8988T (cell line): ENCODE measurements at regions not wholly inside any gene's neighbourhood (a gene's known extent, or its start where the extent isn't known, plus 50 kb on each side); places are given as distances from the start of the nearest gene placed in this dataset.

ENCODE experiments used
- DNase-seq: peaks from one replicate; pipeline ENCODE4 v3.0.0; 2011

DNA sequence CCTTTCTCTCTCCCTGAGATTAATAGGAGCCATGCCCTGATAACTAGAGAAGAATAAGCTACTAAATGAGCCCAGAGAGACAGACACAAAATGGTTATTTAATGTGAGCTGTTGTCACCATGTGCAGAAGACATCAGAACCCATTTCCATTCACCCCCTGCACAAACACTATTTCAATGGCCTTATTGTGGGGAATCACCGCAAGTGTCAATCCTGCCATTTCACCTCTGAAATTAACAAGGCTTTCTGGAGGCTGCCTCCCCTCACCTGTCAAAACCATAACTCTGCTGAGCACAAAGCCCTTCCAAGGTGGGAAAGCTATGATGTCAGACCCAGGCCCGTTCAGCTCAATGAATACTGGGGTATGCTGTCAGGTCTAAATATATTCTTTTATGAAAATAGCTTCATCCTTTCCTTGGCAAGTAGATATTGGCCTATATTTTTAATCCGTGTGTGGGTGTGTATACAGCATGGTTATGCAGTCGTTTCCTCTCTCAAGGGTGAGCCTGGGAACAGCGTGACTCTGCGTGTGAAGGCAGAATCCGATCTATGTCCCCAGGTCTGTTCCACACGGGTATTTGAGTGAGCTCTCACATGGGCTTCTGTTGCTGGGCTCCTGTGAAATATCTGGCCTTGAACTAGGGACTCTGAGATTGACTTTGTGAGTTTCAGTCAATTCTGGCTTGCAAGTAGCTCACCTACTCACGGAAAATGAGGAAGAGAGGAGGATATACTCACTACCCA lies 266.3 kb downstream of the FBXW7 start:
- no peak for DNase-seq

DNA sequence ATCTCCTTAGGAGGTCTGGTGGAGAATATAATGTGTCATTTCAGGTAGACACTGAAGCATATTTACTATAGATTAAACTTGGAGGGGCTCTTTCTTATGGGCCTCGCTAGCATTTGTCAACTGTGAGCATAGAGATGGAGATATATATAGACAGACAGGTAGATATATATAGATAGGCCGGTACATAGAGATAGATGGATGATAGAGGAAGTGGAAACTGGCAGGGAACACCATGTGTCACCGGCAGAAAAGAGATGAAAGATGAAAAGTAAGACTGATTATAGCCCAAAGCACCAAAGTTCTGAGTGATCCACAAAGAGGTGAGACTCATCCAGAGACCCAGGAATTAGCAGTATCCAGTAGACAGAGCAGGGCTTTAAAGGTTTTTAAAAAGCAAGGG lies 268.1 kb downstream of the FBXW7 start:
- no peak for DNase-seq

DNA sequence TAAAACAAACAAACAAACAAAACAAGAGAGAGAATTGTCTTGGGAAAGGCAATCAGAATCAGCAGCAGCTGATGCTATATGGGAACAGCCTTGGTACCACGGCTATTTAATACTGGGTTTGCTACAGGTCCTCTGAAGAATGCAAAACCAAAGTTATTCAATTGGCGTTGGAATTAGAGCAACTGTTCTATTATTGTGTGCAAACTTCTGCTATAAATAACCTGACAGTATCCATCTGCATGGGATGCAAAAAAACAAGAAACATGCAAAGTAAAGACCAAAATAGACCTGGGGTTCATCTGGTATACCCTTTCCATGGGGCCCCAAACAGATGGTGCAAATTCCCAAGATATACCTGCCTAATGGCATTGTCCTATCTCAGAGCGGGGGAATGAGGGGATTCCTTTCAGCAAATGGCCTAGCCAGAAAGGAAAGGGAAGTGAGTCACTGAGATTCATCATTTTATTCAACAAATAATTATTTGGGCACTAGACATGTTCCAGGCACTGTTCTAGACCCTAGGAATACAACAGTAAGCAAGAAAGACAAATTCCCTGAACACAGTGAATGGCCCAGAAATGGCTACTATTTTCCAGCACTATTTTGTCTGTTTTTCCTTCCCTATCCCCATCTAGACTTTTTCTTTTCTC lies 268.9 kb downstream of the FBXW7 start:
- DNase-seq, result no peak

DNA sequence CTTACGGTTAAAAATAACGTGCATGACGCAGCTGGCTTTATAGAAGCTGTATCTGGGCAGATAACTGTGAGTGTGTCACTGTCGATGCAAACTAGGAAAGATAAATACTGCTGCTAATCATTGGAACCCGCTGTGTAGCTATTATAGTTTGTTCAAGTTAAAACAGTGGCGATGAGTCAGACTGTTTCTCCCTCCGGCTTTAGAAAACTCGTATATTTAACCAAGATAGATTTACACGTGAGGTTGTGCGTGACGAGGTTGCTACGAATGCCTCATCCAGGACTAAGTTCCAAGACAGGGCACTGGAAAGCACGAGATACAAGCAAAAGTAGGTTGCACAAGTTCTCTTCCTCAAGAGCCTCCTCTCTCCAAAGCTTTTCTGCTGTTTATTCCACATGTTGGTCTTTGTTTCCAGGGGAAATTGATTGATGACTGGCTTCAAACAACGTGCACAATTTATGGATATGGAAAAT lies 270.7 kb downstream of the FBXW7 start:
- DNase-seq, result no peak

DNA sequence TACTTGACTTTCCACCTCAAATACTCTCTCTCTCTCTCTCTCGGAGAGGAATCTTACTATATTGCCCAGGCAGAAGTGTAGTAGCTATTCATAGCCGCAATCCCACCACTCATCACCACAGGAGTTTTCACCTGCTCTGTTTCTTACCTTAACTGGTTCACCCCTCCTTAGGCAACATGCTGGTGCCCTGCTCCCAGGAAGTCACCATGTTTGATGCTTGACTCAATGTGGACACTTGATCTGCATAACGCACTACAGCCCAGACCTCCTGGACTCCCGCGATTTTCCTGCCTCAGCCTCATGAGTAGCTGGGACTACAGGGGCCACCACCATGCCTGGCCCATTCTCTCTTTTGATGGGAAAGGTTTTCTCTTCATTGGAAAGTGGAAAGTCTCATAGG lies 271.8 kb downstream of the FBXW7 start:
- DNase-seq, result no peak

DNA sequence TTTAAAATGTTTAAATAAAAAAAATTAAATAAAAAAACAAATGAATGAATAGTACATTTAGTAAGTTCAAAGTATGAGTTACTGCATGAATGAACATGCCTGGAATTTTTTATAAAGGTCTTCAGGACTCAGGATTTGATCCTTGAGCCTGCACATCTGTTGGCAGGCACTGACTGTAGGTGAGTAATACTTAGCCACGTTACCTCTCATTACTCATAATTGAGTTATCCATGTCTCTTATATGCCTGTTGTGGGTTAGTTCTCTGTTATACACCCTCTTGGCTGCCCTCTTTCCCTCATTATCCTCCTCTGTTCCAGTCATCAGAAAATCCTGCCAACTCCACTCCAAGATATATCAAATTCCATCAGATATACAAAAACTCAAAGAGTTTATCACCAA lies 276.0 kb downstream of the FBXW7 start:
- no peak for DNase-seq

DNA sequence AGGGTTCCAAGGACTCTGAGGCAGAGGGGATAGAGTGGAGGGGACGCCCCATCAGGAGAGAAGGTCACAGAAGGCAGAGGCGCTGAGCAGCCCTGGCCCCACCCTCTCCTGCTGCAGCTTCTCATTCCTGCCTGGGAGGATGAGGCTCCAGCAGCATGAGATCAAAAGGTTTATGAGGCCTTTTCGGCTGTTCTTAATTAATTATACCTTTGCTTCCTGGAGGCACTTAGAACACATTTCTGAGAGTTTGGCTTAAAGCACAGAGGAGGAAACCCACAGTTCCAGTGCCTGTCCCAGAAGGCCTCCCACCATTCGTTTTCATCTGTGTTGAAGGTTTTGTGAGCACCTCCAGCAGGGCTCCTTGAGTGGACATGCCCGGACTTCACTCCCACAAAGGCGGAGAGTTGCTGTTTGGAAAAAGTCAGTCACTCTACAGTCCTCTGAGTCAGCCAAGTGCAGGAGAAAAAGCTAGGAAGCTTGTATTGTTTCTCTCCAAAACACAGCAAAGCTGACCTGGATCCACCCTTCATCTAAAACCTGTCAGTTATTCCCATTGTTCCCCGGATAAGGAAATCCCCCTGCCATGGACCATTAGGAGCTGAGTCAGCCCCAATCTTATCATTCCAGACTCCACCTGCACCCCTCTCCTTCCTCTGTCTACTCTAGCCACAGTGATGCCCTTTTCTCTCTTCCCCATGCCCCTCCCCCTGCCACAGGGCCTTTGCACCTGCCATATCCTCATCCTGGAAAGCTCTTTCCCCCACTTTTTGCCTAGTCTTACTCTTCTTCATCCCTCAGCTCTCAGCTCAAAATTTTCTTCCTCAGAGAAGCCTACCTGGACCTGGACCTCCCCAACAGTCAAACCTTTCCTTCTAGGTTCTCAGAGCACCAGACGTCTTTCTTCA lies 276.8 kb downstream of the FBXW7 start:
- DNase-seq, result no peak

DNA sequence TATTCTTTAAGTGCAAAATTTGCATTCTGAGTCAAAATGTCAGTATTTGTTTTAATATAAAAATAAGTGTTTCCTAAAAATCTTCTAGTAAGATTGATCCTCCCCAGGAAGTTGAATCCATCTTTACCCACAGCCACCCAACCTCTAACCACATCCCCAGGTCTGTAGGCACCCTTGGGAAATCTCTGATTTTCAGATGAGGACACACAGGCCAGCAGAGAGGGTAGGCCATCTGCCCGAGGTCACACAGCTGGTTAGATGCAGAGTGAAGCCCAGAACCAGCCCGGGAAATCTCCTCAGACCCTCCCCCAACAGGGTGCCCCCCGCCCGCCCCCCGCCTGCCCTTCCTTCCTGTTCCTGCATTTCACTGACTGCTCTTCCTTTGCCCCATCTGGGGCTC lies 277.5 kb downstream of the FBXW7 start:
- DNase-seq, result no peak

DNA sequence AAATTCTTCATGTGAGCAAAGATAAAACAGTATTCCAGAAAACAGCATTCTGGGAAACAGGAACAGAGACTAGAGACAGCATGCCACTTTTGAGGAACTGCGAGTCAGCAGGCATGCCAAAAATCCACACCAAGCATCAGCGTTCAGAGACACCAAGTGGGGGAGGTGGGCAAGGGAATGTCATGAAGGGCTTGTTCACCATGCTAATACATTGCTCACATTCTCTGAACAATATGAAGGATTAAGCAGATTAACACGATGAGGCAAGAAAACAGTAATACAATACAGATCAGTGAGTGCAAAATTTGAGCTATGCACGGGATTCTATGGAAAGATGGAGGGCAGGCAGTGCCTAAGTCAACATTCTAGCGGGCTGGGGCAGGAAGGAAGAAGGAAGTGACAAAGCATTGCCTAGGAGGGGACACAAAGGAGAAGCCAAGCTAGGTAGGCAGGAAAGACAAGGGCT lies 278.3 kb downstream of the FBXW7 start:
- DNase-seq, result no peak

DNA sequence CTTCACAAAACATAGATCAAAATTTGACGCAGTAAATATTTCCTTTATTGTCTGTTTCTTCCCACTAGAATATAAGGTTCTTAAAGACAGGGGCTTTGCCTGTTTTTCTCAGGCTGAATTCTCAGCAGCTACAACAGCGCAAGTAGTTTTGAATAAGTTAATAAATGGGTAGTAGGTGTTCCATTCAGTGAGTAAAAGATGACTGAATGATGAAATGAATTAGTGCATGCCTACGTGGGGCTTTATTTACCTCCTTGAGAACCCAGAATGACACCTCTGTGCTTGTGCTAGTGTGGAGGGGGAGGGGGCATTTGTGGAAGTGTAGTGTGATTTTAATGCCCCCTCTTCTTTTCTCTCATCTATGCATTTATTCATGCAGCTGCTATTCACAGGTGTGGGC lies 278.9 kb downstream of the FBXW7 start:
- DNase-seq, result no peak

DNA sequence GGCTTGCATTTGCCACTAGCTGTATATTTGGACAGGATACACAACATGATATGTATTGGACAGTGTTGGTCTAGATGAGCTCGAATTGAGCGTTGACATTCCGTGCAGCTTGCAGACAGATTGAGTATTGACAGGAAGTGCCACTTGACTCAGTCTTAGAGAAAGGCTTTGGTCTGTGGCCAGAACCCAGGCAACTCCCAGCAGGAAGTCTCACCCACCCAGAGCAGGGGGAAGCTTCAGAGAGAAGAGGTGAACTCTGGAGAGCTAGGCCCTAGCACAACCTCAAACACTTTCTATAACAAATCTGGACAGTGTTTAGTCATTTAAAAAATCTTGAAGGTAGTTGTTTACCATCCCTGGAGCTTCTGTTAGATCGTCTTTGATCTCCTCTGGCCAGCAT lies 280.5 kb downstream of the FBXW7 start:
- peak; percentile 30 for DNase-seq

DNA sequence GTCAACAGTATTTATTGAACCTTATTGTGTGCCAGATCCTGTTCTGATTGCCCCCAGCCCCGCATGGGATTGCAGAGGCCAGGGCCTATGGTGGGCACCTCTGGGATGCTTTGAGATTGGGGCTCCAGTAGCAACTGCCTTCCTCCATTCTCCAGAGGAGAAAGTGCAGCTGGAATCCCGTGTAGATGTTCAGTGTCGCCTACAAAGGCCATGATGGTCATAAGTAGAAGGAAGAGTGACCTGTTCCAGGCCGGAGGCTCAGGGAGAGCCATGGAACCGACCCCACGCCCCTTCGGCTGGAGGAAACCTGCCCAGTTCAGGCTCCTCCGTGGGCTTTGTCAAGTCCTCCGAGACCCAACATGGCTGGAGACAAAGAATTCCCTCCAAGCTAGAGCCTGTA lies 287.5 kb downstream of the FBXW7 start:
- no peak for DNase-seq

DNA sequence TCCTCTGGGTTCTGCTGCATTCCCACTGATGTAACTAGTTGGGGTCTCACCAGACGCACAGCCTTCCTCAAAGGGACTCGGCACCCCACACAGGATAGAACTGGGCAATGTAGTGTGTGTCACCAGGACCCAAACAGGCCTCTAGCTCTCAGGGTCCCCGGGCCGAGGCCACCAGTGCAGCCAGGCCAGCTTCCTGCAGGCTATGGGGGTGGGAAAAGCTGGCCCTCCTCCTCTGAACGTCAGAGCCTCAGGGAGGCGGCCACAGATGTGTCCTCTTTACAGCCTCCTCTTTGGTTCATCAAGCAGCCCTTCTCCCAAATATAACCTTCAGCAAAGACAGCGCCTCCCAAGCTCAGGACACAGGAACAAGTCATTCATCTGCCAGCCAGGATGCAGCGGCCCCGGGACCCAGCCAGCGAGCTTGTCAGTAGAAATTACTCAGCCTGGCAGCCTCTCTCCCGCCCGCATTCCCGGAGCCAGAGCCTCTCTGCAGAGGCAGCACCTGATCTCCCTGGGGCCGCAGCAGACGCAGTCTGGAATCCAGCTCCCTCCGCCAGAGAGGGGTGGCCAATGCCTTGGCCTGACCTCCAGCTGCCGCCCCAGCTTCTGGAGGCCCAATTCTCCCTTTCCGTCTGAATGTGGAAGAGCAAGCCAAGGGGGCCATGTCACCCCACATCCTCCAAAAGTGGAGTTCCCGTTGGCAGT lies 288.5 kb downstream of the FBXW7 start:
- DNase-seq, result no peak

DNA sequence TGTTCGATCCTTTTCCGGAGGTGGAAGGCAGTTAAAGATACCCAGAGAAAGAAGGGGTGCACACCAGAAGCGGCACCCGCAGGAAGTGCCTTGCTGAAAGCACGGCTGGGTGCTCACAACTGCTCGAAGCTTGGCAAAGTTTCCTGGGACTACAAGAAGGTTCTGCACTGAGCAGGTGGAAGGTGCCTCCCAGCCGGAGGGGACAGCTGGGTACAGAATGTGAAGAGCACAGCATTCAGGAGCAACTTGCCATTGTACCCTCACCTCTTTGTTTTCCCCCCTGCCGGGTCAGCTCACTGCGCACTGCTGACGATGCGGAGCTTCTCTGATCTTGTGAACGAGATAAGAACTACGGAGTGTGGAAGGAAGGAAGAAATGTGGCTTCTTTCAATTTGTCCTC lies 289.2 kb downstream of the FBXW7 start:
- DNase-seq, result no peak

DNA sequence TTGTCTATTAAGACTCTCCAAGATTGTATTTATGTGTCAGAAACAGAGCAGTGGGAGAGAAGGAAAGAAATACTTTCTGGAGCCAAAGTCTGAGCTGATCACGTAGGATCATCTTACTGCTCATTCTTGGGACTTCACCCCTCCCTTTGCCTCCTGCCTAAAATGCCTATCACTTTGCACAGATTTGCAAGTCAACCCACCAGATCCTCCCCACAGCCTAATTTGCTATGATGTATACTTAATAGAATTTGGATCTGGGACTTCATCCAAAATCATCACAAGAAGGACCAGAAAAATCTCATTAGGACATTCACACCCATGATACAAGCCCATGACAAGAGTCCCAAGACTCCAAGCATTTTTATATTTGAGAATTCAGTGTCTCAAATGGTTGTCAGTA lies 290.2 kb downstream of the FBXW7 start:
- no peak for DNase-seq

DNA sequence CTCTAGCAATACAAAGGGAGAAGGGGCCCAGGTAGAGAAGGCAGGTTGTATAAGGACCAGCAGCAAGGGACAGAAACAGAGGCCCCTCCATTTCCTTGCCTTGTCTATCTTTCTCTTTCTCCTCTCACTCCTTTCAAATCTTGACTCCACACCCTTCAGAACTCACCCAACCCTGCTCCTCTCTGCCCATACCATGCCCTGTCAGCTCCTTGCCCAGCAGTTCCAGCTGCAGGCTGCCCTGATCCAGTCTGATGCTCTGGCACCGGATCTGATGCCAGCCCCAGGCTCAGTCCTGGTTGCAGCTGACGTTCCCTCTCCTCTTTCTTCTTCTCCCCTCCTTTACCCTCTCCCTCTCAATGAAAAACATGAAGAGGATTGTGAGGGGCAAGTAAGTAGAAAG lies 291.2 kb downstream of the FBXW7 start:
- no peak for DNase-seq

DNA sequence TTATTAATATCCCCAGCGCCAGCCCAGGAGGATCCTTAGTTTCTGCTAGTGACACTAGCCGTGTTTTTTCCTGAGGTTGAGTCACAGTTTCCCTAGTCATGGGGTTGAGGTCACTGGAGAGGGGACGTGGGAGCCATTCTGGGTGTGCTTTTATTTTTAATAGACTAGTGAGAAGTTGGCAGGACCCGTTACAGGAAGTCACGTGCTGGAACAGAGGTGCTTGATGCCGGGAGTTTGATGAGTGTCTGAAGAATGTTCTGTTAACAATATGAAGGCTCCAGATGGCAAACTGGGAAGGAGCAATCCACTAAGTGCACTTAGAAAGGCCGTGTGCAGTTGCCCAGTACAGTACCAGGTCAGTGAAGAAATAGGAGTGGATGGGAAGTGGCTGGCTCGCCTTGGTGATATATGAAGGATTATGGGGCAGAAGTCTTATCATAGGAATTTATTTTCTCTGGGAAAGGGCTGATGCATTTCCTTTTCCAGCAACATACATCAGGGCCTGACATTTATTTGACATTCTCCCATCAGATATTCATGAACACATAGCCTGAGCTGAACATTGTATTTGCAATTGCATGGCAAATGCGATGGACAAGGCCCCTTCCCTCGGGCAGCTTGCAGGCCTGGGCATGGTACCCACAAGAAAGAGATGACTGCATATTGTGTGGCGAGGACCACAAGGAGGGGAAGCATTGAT lies 291.8 kb downstream of the FBXW7 start:
- no peak for DNase-seq

DNA sequence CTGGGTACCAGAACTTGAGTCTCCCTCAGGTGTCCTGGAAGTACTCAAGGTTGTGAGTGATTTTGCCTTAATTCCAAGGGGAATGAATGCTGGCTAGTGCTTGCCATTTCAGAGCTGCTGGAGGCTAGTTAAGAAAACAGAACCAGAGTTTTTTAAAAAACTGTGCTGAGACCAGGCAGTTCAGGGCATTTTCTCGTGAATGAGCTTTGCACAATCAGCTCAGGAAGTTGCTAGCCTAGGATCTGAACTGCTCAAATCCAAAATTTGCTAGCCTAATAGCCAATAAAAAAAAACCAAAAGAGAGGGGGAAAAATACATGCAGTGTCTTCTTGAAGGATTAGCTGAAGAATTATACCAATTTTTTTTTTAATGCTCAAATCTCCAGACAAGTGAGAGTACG lies 292.7 kb downstream of the FBXW7 start:
- no peak for DNase-seq

DNA sequence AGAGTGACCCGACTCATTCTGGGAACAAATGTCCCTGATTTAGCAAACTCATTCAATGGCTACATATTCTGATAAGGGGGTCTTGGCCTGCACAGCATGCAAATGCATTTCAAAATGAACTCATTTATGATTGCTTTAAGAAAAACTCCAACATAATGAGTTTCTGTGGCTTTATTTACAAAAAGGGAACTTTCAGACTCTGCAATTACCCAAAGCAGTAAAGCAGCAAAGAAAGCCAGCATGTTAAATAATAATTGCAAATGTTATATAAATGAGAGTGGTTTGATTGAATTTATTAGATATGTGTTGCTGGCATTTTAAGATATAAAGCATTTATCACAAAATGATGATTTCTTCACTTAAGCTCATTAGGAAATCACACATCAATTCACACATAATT lies 295.7 kb downstream of the FBXW7 start:
- no peak for DNase-seq

DNA sequence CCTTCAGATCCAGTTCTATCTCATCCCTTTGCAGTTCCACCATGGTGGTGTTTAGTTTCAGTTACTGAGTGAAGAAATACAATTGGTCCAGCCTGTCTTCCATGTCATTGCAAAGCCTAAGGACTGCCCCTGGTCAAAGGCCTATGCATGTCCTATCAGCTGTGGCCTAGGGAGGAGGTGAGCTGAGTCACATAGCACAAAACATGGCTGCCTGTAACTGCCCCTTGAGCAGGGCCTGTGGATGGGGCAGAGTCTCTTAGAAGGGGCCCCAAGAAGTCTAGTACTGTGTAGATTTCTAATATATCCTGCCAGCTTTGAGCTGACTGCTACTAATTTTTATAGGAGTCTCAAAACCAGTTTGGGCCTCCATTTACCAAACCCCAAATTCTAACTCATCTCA lies 296.7 kb downstream of the FBXW7 start:
- DNase-seq, result no peak

DNA sequence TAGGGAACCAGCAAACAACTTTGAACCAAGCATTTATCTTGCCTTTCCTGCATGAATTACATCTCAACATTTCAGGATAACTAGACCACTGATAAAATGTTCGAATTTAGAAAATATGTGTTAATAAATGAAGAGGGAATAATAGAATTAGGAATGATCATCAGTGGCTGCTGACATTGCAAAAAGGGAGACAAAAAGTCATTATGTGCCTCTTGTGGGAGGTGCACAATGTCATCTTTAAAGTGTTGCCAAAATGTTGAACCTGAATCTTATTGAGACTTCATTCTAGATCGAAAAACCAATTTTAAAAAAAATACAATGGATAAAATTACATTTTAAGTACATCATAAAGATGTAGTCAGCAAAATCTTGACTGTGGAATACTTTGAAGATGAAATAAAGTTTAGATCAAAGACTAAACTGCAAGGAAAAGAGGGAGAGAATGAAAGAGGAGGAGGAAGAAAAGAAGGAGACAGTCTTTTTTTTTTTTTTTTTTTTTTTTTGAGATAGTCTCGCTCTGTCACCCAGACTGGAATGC lies 299.3 kb downstream of the FBXW7 start:
- DNase-seq, result no peak

DNA sequence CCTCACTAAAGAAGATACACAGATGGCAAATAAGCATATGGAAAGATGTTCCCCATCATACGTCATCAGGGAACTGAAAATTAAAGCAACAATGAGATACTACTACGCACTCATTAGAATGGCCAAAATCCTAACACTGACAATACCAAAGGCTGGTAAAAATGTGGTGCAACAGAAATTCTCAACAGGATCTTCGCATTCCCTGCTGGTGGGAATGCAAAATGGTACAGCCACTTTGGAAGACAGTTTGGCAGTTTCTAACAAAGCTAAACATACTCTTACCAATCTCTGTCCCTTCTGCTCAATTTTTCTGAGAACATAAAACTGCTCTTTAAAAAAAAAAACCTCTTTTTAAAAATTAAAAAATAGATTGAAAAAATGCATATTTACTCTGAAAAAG lies 300.2 kb downstream of the FBXW7 start:
- DNase-seq, result no peak
